IMR-90 (cell line): ENCODE measurements at regions not wholly inside any gene's neighbourhood (a gene's known extent, or its start where the extent isn't known, plus 50 kb on each side); places are given as distances from the start of the nearest gene placed in this dataset.

ENCODE experiments used
- ATAC-seq: fragments of 200-7000 bp; cut with Tn5 transposase; 2 replicates; pipeline ENCODE4 v1.9.1; 2020; ENCODE audit warnings: low read depth, mild to moderate bottlenecking, moderate library complexity
- BruUV-seq: library from RNA; stranded (reverse); fragments of 400-500 nt; replicated peaks from 2 replicates; lab custom pipeline; 2021; lab: Mats Ljungman, UMichigan
- CTCF ChIA-PET: fragments of 300-600 bp; formaldehyde crosslinking; extraction: SDS; loops from one replicate; lab custom pipeline; 2021; ENCODE audit warnings: antibody characterized with exemption; lab: Yijun Ruan, JAX
- POLR2A ChIA-PET: fragments of 300-600 bp; sonication (Branson Sonifier 250); formaldehyde crosslinking; loops from one replicate; lab custom pipeline; 2022; ENCODE audit warnings: antibody characterized with exemption; ENCODE audit not compliant: unreplicated experiment; lab: Charles Lee
- DNase-seq: peaks from one replicate; pipeline ENCODE4 v3.0.0; 2013
- H2AFZ ChIP-seq: replicated peaks from 2 replicates; pipeline ENCODE3; 2013; ENCODE audit warnings: low read length, mild to moderate bottlenecking; ENCODE audit not compliant: poor library complexity
- H2AK5ac ChIP-seq: 2 replicates; pipeline ENCODE4 v1.6.1; 2013; ENCODE audit warnings: low read depth, low read length, inconsistent platforms
- H2AK9ac ChIP-seq: replicated peaks from 2 replicates; pipeline ENCODE3; 2013; ENCODE audit warnings: mild to moderate bottlenecking, low read depth, low read length, moderate library complexity; ENCODE audit not compliant: poor library complexity
- H2BK120ac ChIP-seq: 2 replicates; pipeline ENCODE4 v1.6.1; 2013; ENCODE audit warnings: low read depth, low read length, inconsistent platforms
- H2BK15ac ChIP-seq: 3 replicates; pipeline ENCODE4 v1.6.1; 2013; ENCODE audit warnings: low read depth, low read length, inconsistent platforms
- H2BK20ac ChIP-seq: 2 replicates; pipeline ENCODE4 v1.6.1; 2013; ENCODE audit warnings: low read depth, mild to moderate bottlenecking, inconsistent platforms, low read length, moderate library complexity
- H2BK5ac ChIP-seq: 2 replicates; pipeline ENCODE4 v1.6.1; 2013; ENCODE audit warnings: mild to moderate bottlenecking, low read depth, low read length, inconsistent platforms; ENCODE audit not compliant: poor library complexity, severe bottlenecking
- H3K14ac ChIP-seq: replicated peaks from 2 replicates; pipeline ENCODE4 v1.6.1; 2013; ENCODE audit warnings: low read depth, low read length, inconsistent platforms
- H3K18ac ChIP-seq: 2 replicates; pipeline ENCODE4 v1.6.1; 2013; ENCODE audit warnings: low read depth, low read length, control low read depth
- H3K23ac ChIP-seq: 2 replicates; pipeline ENCODE4 v1.6.1; 2013; ENCODE audit warnings: low read depth, low read length, inconsistent platforms
- H3K27ac ChIP-seq: 2 replicates; pipeline ENCODE4 v1.5.1; 2013; ENCODE audit warnings: mild to moderate bottlenecking, control low read depth, low read length; ENCODE audit not compliant: insufficient read depth
- H3K27me3 ChIP-seq: 2 replicates; pipeline ENCODE4 v1.6.1; 2013; ENCODE audit warnings: low read length; ENCODE audit not compliant: control insufficient read depth, insufficient read depth
- H3K36me3 ChIP-seq: 2 replicates; pipeline ENCODE4 v1.6.1; 2013; ENCODE audit warnings: low read length, mixed read lengths; ENCODE audit not compliant: control insufficient read depth, insufficient read depth
- H3K4ac ChIP-seq: 2 replicates; pipeline ENCODE4 v1.6.1; 2013; ENCODE audit warnings: low read depth, low read length, inconsistent platforms
- H3K4me1 ChIP-seq: 2 replicates; pipeline ENCODE4 v1.6.1; 2013; ENCODE audit warnings: low read length, mixed read lengths; ENCODE audit not compliant: control insufficient read depth, insufficient read depth
- H3K4me2 ChIP-seq: 2 replicates; pipeline ENCODE4 v1.6.1; 2013; ENCODE audit warnings: low read depth, mild to moderate bottlenecking, control low read depth, low read length, moderate library complexity
- H3K4me3 ChIP-seq: 2 replicates; pipeline ENCODE4 v1.5.1; 2013; ENCODE audit warnings: low read depth, mild to moderate bottlenecking, control low read depth, low read length, moderate library complexity; ENCODE audit not compliant: insufficient read depth
- H3K56ac ChIP-seq: 2 replicates; pipeline ENCODE4 v1.6.1; 2013; ENCODE audit warnings: low read length, inconsistent platforms; ENCODE audit not compliant: insufficient read depth; ENCODE audit errors: extremely low read depth
- H3K79me1 ChIP-seq, 2 experiments: 2 replicates each; pipeline ENCODE4 v1.6.1; 2013; ENCODE audit warnings: low read length in 2 of 2, inconsistent platforms in 1 of 2, low read depth in 1 of 2
- H3K9ac ChIP-seq: 2 replicates; pipeline ENCODE4 v1.6.1; 2013; ENCODE audit warnings: low read depth, low read length, control low read depth
- H3K9me1 ChIP-seq: 2 replicates; pipeline ENCODE4 v1.6.1; 2013; ENCODE audit warnings: low read length, inconsistent platforms; ENCODE audit not compliant: insufficient read depth
- H3K9me3 ChIP-seq: 2 replicates; pipeline ENCODE4 v1.6.1; 2013; ENCODE audit warnings: low read length; ENCODE audit not compliant: control insufficient read depth, insufficient read depth
- H4K20me1 ChIP-seq: 2 replicates; pipeline ENCODE4 v1.6.1; 2013; ENCODE audit warnings: low read length, inconsistent platforms; ENCODE audit not compliant: insufficient read depth
- H4K5ac ChIP-seq: 2 replicates; pipeline ENCODE4 v1.6.1; 2013; ENCODE audit warnings: mild to moderate bottlenecking, low read depth, low read length, control low read depth
- H4K8ac ChIP-seq, 2 experiments: 2 replicates each; pipeline ENCODE4 v1.6.1; 2013; ENCODE audit warnings: low read depth in 2 of 2, low read length in 2 of 2, control low read depth in 1 of 2, inconsistent platforms in 1 of 2
- H4K91ac ChIP-seq: 2 replicates; pipeline ENCODE4 v1.6.1; 2013; ENCODE audit warnings: low read depth, low read length, inconsistent platforms; ENCODE audit not compliant: insufficient read depth
- BHLHE40 ChIP-seq: fragments of 150-350 bp; IDR thresholded peaks from 2 replicates; pipeline ENCODE4 v1.6.1; 2016; ENCODE audit warnings: mild to moderate bottlenecking, low read depth, low read length
- CEBPB ChIP-seq: IDR thresholded peaks from 2 replicates; pipeline ENCODE4 v1.6.1; 2012; ENCODE audit warnings: low read depth, low read length, improper control_type of control experiment
- CHD1 ChIP-seq: IDR thresholded peaks from 2 replicates; pipeline ENCODE4 v1.6.1; 2012; ENCODE audit warnings: low read depth, low read length, improper control_type of control experiment
- CTCF ChIP-seq: conservative IDR thresholded peaks from 2 replicates; pipeline ENCODE4 v1.5.1; 2012; ENCODE audit warnings: mild to moderate bottlenecking, low read depth, low read length, improper control_type of control experiment
- ELK1 ChIP-seq: fragments of 150-350 bp; IDR thresholded peaks from 2 replicates; pipeline ENCODE4 v1.6.1; 2016; ENCODE audit warnings: low read depth, mild to moderate bottlenecking, low read length, moderate library complexity, borderline replicate concordance
- FOS ChIP-seq: fragments of 150-350 bp; IDR thresholded peaks from 2 replicates; pipeline ENCODE4 v1.6.1; 2016; ENCODE audit warnings: low read depth, low read length
- MAFK ChIP-seq: IDR thresholded peaks from 2 replicates; pipeline ENCODE4 v1.6.1; 2012; ENCODE audit warnings: low read depth, low read length, improper control_type of control experiment
- MAZ ChIP-seq: IDR thresholded peaks from 2 replicates; pipeline ENCODE4 v1.6.1; 2012; ENCODE audit warnings: low read depth, mild to moderate bottlenecking, low read length, improper control_type of control experiment, moderate library complexity, borderline replicate concordance
- MXI1 ChIP-seq: IDR thresholded peaks from 2 replicates; pipeline ENCODE4 v1.6.1; 2012; ENCODE audit warnings: low read depth, mild to moderate bottlenecking, low read length, moderate library complexity, borderline replicate concordance
- NFE2L2 ChIP-seq: fragments of 150-350 bp; IDR thresholded peaks from 2 replicates; pipeline ENCODE4 v1.6.1; 2016; ENCODE audit warnings: low read depth, mild to moderate bottlenecking, low read length
- POLR2A ChIP-seq: IDR thresholded peaks from 2 replicates; pipeline ENCODE4 v1.6.1; 2012; ENCODE audit warnings: mild to moderate bottlenecking, low read depth, low read length
- RAD21 ChIP-seq: IDR thresholded peaks from 2 replicates; pipeline ENCODE4 v1.6.1; 2012; ENCODE audit warnings: low read length, improper control_type of control experiment
- RCOR1 ChIP-seq: IDR thresholded peaks from 2 replicates; pipeline ENCODE4 v1.6.1; 2012; ENCODE audit warnings: mild to moderate bottlenecking, low read length, improper control_type of control experiment; ENCODE audit not compliant: insufficient replicate concordance
- RFX5 ChIP-seq: IDR thresholded peaks from 2 replicates; pipeline ENCODE4 v1.8.0; 2012; ENCODE audit warnings: low read depth, mild to moderate bottlenecking, low read length, moderate library complexity
- SMC3 ChIP-seq: fragments of 150-350 bp; IDR thresholded peaks from 2 replicates; pipeline ENCODE4 v1.6.1; 2016; ENCODE audit warnings: low read depth, mild to moderate bottlenecking, antibody characterized with exemption, low read length, moderate library complexity
- WGBS, 2 experiments: methylation state at CpG; one replicate each; pipeline versions ENCODE4 v1.1.5 to v1.1.7; 2013; ENCODE audit warnings: missing lambda C conversion rate in 2 of 2; ENCODE audit not compliant: insufficient read length in 1 of 2; ENCODE audit errors: extremely low coverage in 2 of 2; 5-methylcytosine and 5-hydroxymethylcytosine counted together
- dilution Hi-C: fragments of 300-500 bp; cut with HindIII; formaldehyde crosslinking; loops from one replicate; pipeline ENCODE4 v1.14.3; 2018; ENCODE audit warnings: low sequenced_read_pairs; ENCODE audit not compliant: unreplicated experiment
- in situ Hi-C: fragments of 300-500 bp; cut with MboI; formaldehyde crosslinking; loops from 3 replicates; pipeline ENCODE4 v1.14.3; 2019; ENCODE audit warnings: low sequenced_read_pairs, inconsistent platforms, mixed read lengths
- intact Hi-C: fragments of 100-400 bp; cut with micrococcal nuclease; formaldehyde crosslinking; loops from 2 replicates; pipeline ENCODE4 v1.10.0; 2022

- H4K91ac ChIP-seq = no peak overlapping the region
- BruUV-seq = no TSS peak
- no peak overlapping the region for H4K5ac ChIP-seq
- CTCF ChIA-PET = no interaction called here
- H2BK20ac ChIP-seq = no peak overlapping the region
- H2AK5ac ChIP-seq = no peak overlapping the region
- no peak for DNase-seq
- no peak overlapping the region for H4K8ac ChIP-seq
- no peak overlapping the region for H3K27ac ChIP-seq
- H3K23ac ChIP-seq = no peak overlapping the region
- WGBS, 2 experiments = 42% methylated on average over 2 of the region's 7 CpGs; no CpG with 5 or more reads in 1 of the 2 experiments
- dilution Hi-C loops = no loop called here
- H3K9me1 ChIP-seq = no peaks in the 10 kb centered on the region
- H3K9me3 ChIP-seq = 0 out of 2 replicates have a peak, but pooled peaks cover 2% of the 10 kb centered on the region
- POLR2A ChIA-PET = no interaction called here
- H3K27me3 ChIP-seq = no peaks in the 10 kb centered on the region
- no peak overlapping the region for H3K4me2 ChIP-seq
- H3K79me1 ChIP-seq = no peaks in the 10 kb centered on the region
- no peak overlapping the region for H2BK15ac ChIP-seq
- no peak overlapping the region for H3K18ac ChIP-seq
- in situ Hi-C loops = no loop called here
- H3K36me3 ChIP-seq = no peaks in the 10 kb centered on the region
- intact Hi-C loops = no loop called here
- no peak overlapping the region for H2BK5ac ChIP-seq
- H3K14ac ChIP-seq = no peak overlapping the region
- H2AFZ ChIP-seq = no peak overlapping the region
- H3K4ac ChIP-seq = no peak overlapping the region
- ATAC-seq = no peak
- no peak overlapping the region for H2AK9ac ChIP-seq
- H4K20me1 ChIP-seq = no peaks in the 10 kb centered on the region
- H3K4me1 ChIP-seq = no peaks in the 10 kb centered on the region
- no peak for TF ChIP-seq MAZ
- no peak for TF ChIP-seq ELK1
- no peak for TF ChIP-seq BHLHE40
- no peak for TF ChIP-seq RAD21
- no peak for TF ChIP-seq CTCF
- TF ChIP-seq MXI1 = no peak
- no peak for TF ChIP-seq SMC3
- no peak for TF ChIP-seq CEBPB
- TF ChIP-seq NFE2L2 = no peak
- TF ChIP-seq RCOR1 = no peak
- no peak for TF ChIP-seq CHD1
- TF ChIP-seq POLR2A = no peak
- TF ChIP-seq RFX5 = no peak
- TF ChIP-seq FOS = no peak
- TF ChIP-seq MAFK = no peak
- H3K9ac ChIP-seq = no peak overlapping the region
- H3K56ac ChIP-seq = no peak overlapping the region
- H2BK120ac ChIP-seq = no peak overlapping the region
- no peak overlapping the region for H3K4me3 ChIP-seq
Measured at GRCh38 chr5:27462936-27463335, 424.6 kb upstream of the CDH9 start.
